Endothelial cell (in vitro differentiated cells): ENCODE measurements at regions not wholly inside any gene's neighbourhood (a gene's known extent, or its start where the extent isn't known, plus 50 kb on each side); places are given as distances from the start of the nearest gene placed in this dataset.

Experiments
- DNase-seq: peaks from one replicate; pipeline ENCODE4 v3.0.0; 2021; ENCODE audit warnings: low spot score
- H3K27ac Mint-ChIP-seq: one replicate; pipeline ENCODE4 v1.8.0; 2021; ENCODE audit warnings: mixed read lengths, inconsistent platforms; ENCODE audit not compliant: unreplicated experiment
- H3K27me3 Mint-ChIP-seq: one replicate; pipeline ENCODE4 v1.8.0; 2021; ENCODE audit warnings: mild to moderate bottlenecking, moderate library complexity, mixed read lengths, inconsistent platforms; ENCODE audit not compliant: unreplicated experiment
- H3K36me3 Mint-ChIP-seq: one replicate; pipeline ENCODE4 v1.8.0; 2021; ENCODE audit warnings: mild to moderate bottlenecking, low read depth, mixed read lengths, inconsistent platforms; ENCODE audit not compliant: unreplicated experiment
- H3K4me1 Mint-ChIP-seq: one replicate; pipeline ENCODE4 v1.8.0; 2021; ENCODE audit warnings: mild to moderate bottlenecking, mixed read lengths, inconsistent platforms; ENCODE audit not compliant: unreplicated experiment
- H3K4me3 Mint-ChIP-seq: one replicate; pipeline ENCODE4 v1.8.0; 2021; ENCODE audit warnings: mild to moderate bottlenecking, mixed read lengths, inconsistent platforms; ENCODE audit not compliant: unreplicated experiment
- H3K9me3 Mint-ChIP-seq: one replicate; pipeline ENCODE4 v1.8.0; 2021; ENCODE audit warnings: mixed read lengths, inconsistent platforms; ENCODE audit not compliant: unreplicated experiment
- CTCF ChIP-seq: fragments of 200-600 bp; sonication (generic); IDR thresholded peaks from one replicate; pipeline ENCODE4 v1.5.0; 2021; ENCODE audit warnings: antibody characterized with exemption; ENCODE audit not compliant: unreplicated experiment

GRCh38 chr1:81529014-81529413 is 271.7 kb upstream of the ADGRL2 start:
- no peak for TF ChIP-seq CTCF
- DNase-seq: no peak
- no peak overlapping the region for H3K4me3 Mint-ChIP-seq
- H3K27ac Mint-ChIP-seq: no peak overlapping the region
- no peaks in the 10 kb centered on the region for H3K36me3 Mint-ChIP-seq
- peaks cover 5% of the 10 kb centered on the region for H3K4me1 Mint-ChIP-seq
- H3K27me3 Mint-ChIP-seq: no peaks in the 10 kb centered on the region
- H3K9me3 Mint-ChIP-seq: no peaks in the 10 kb centered on the region

GRCh38 chr1:81525085-81525484 is 275.6 kb upstream of the ADGRL2 start:
- TF ChIP-seq CTCF: no peak
- DNase-seq: no peak
- Mint-ChIP-seq H3K9me3 (no peaks in the 10 kb centered on the region), H3K27me3 (peaks cover 1% of the 10 kb centered on the region), H3K4me3 (no peak overlapping the region), H3K27ac (no peak overlapping the region), H3K4me1 (peaks cover 5% of the 10 kb centered on the region), H3K36me3 (no peaks in the 10 kb centered on the region)

- Mint-ChIP-seq H3K27me3 (peaks cover 1% of the 10 kb centered on the region), H3K9me3 (no peaks in the 10 kb centered on the region), H3K4me1 (peaks cover 13% of the 10 kb centered on the region), H3K4me3 (no peak overlapping the region), H3K27ac (no peak overlapping the region), H3K36me3 (no peaks in the 10 kb centered on the region)
- no peak for TF ChIP-seq CTCF
- DNase-seq: no peak
Measured at GRCh38 chr1:81519987-81520386, 280.7 kb upstream of the ADGRL2 start.

- no peak overlapping the region for H3K27ac Mint-ChIP-seq
- no peaks in the 10 kb centered on the region for H3K36me3 Mint-ChIP-seq
- no peak for DNase-seq
Measured at GRCh38 chr1:81517987-81518386, 282.7 kb upstream of the ADGRL2 start.

More at GRCh38 chr1:81517987-81518386, 282.7 kb upstream of the ADGRL2 start:
- Mint-ChIP-seq H3K27me3 (peaks cover 1% of the 10 kb centered on the region), H3K9me3 (no peaks in the 10 kb centered on the region), H3K4me3 (no peak overlapping the region), H3K4me1 (peaks cover 13% of the 10 kb centered on the region)
- TF ChIP-seq CTCF: no peak
